ENCODE measurements at regions not wholly inside any gene's neighbourhood (a gene's known extent, or its start where the extent isn't known, plus 50 kb on each side); places are given as distances from the start of the nearest gene placed in this dataset.

DNA sequence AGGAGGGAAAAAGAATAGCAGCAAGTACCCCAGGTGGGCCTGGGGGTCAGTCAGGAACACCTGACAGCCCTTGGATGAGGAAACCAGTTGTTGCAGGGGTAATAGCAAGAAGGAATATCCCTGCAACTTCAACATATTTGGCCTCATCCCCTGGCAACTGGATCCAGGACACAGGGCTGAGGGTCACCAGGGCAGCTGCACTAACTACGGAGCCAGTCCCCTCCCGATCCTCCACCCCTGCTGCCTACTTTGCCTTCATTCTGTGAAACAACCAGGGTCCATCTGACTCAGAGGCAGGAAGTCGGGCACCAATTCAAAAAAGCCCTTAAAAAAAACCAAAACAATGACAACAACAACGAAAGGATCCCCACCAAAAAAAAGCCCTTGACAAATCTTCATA is 52.9 kb downstream of the FRMPD3 start:
- DNase-seq (ENCODE audit: low read depth in 4 of 4, low spot score in 3 of 4): no peak

DNA sequence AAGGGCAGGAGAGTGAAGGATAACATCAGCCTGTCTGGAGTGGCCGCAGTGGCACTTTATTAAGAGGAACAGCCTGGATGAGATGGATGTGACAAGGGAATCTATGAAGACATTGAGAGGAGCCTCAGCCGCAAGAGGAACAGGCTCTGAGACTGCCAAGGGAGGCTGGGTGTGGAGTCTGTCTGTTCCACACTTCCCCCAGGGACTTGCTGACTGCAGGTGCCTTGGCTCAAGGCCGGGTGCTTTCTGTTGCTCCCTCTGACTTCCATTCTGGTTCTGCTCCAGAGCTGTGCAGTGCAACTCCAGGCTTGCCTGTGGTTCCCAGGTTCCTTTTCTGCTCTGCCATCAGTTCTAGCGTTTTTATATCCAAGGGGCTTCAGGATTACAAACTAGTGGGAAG is 54.6 kb downstream of the FRMPD3 start:
- no peak for DNase-seq (ENCODE audit: low read depth in 4 of 4, low spot score in 3 of 4)

DNA sequence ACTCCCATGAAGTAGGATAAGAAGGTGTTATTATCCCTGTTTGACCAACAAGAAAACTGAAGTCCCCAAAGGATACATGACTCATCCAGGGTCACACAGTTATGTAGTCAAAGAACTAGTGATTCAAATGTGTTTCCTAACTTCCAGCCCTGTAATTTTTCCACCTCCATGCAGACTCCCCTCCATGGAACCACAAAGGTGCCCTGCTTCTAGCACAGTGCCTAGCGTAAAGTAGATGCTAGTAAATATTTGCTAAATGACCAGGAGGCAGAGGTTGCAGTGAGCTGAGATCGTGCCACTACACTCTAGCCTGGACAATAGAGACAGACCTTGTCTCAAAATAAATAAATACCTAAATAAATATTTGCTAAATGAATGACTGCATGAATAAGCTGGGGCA is 55.8 kb downstream of the FRMPD3 start:
- DNase-seq (ENCODE audit: low read depth in 4 of 4, low spot score in 3 of 4): no peak

DNA sequence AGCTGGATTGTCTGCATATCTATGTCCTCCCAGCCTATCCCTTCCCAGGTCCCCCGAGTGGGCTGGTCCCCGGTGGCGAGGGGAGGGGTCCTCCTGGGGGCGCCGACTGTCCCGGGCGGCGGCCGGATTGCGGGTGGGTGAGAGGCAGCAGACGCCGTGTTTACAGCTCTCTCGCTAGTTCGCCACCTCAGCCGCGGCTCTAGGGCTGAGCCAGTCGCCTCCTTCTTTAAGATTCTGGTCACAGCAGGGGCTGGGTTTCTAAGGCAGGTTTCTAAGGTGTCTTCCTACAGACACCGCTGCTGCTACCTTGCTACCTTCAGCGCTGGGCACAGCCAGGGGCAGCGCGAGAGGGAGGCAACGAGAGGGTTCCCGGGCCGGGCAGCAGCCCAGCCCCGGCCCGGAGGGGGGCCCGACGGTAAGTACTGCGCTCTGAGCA is 57.2 kb downstream of the FRMPD3 start:
- no peak for DNase-seq (ENCODE audit: low read depth in 4 of 4, low spot score in 3 of 4)

DNA sequence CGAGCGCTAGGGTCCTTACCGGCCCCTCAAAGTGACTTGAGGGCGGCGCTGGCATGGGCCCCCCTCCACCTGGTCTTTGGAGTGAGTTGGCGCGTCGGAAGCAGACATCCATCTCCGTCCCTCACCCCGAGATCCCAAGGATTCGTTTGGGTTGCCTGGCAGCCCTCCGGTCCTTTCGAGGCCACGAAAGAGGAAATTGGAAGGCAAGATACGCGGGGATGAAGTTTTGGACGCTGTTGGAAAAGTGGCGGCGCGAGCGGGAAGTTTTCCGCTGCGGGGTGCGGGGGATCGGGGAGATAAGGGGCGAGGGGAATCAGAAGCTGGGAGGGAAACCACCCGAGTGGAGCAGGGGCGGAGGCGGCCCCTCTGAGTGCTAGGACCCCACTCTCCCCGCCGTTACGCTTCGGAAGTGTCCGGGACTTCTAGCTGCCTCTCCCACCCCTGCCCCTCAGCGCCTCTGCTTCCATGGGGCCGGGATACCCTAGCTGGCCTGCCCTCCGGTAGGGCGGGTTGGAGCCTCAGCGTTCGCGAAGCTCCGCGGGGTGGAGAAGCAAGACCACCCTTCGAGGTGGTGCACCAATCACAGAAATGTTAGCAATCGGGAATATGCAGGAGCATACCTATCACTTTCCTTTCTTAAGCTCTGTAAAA is 57.8 kb downstream of the FRMPD3 start:
- DNase-seq (ENCODE audit: low read depth in 4 of 4, low spot score in 3 of 4): no peak

DNA sequence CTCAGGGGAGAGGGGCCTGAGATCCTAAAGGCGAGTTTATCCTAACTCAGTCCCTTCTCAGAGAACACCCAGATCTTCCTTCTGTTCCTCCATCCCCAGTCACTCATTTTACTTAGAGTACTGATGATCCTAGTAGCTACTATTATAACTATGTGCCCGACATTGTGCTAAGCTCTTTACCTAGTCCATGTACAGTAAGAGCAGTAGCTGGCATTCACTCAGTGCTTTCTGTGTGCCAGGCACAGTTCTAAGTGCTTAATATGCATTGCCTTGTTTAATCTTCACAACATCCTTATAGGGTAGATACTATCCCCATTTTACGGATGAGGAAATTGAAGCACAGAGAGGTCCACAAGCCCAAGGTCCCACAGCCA is 58.3 kb downstream of the FRMPD3 start:
- no peak for DNase-seq (ENCODE audit: low read depth in 4 of 4, low spot score in 3 of 4)

DNA sequence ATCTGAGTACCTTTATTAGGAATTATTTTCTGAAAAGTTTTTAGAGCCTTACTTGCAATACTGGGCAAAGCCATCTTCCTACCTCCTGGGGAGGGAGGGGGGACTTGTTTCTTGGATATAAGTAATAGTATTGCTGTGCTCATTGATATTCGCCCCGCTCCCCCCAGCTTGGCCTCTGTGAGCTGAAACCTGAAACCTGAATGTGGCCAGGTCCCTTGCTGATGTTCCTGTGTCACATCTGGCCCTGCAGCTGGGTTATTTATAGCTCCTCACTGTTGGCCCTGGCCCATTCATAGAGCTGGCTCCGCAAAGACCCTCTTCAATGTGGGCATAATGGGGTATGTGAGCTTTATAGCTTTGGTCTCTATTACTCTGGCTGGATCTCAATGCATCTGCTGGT is 59.5 kb downstream of the FRMPD3 start:
- no peak for DNase-seq (ENCODE audit: low read depth in 4 of 4, low spot score in 3 of 4)

DNA sequence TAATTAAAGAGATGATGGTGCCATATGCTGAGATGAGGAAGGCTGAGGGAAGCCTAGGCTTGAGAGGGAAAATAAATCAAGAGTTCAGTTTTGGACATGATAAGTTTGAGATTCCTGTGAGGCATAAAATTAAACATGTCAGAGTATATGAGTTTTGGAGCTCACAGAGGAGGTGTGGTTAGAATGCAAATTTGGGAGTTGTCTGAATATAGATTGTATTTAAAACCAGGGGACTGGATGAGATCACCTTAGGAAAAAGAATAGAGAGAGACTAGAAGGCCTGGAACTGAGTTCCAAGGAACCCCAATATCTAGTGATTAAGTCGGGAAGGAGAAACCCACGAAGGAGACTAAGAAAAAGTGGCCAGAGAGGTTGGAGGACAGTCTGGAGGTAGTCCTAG is 65.5 kb downstream of the FRMPD3 start:
- no peak for DNase-seq (ENCODE audit: low read depth in 4 of 4, low spot score in 3 of 4)

DNA sequence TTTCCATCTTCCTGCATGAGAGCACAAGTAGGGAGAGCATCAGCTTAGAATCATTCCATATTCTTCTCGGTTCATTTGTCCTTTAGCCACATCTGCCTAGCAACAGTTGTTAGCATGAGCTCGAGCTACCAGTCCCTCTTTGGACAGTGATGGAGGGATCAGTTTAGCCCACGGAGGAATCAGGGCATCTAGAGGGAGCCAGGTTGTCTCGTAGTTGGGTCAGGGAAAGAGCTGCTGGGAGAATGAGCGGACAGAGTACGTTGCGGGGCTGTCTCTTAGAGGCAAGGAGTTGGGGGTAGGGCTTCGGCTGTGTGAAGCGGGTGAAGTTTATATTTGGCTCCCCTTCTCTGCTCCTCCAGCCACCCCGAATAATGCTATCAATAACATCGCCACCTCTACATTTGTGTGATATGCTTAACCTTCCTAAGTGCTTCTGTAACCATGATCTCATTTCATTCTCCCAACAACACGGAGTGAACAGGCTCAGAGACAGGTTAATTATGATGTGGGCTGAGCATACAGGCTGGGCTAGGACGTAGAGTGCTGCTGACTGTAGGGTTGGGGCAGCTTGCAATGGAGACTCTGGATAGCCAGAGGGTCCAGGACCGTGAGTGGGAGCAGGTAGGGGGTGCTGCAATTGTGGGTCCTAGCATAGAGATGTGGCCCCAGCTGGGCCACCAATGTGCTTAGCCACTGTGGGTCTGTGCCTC is 72.6 kb downstream of the FRMPD3 start:
- DNase-seq (ENCODE audit: low read depth in 4 of 4, low spot score in 3 of 4): no peak

DNA sequence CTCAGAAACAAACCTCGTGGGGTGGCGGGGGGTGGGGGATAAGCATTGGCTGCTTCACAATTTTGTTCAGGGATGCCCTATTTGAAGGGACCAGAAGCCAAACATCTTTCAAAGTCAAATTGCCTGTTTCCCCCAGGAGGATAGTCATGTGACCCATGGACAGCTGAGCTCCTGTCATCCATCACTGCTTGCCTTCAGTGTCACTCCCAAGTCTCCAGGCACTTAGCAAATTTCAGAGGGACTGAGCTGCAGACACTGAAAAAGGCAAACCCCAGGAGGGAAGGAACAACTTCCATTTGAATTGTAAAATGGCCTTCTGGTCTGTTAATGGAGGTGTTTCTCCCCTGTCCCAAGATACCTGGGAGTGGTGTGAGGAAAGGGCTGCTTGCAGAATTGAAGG is 73.4 kb downstream of the FRMPD3 start:
- no peak for DNase-seq (ENCODE audit: low read depth in 4 of 4, low spot score in 3 of 4)

DNA sequence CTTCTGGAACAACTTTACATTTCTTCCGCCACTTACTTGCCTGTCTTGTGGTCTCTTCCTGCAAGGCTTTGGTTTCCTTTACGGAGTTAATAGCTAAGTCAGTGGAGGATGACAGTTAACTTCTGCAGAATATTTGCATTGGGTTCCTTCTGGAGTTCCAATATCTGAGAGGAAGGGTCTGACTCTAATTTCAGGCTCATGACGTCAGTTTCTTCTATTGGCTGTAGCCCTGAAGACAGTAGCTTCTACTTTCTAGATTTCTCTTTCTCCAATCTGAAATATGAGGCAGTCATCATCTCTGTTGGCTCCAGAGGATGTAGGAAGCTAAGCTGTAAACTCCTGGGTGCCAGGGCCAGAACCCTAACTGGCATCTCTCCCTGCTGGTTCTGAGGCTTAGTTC is 76.7 kb downstream of the FRMPD3 start:
- DNase-seq (ENCODE audit: low read depth in 4 of 4, low spot score in 3 of 4): no peak

DNA sequence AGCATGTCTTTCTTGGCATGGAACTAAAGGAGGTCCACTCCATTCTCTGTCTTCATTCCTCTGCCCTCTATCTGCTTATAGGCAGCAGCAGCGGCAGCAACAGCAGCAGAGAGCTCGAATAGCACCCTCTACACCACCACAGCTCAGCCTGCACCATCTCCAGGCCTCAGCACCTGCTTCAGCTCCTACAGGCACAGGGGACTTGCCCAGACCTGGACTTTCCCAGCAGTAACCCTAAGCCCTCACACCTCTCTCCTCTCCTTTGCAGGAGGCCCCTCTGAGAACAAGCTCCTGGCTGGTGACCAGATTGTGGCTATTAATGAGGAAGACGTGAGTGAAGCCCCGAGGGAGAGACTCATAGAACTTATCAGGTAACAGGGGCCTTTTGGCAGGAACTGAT is 80.7 kb downstream of the FRMPD3 start:
- no peak for DNase-seq (ENCODE audit: low read depth in 4 of 4, low spot score in 3 of 4)

DNA sequence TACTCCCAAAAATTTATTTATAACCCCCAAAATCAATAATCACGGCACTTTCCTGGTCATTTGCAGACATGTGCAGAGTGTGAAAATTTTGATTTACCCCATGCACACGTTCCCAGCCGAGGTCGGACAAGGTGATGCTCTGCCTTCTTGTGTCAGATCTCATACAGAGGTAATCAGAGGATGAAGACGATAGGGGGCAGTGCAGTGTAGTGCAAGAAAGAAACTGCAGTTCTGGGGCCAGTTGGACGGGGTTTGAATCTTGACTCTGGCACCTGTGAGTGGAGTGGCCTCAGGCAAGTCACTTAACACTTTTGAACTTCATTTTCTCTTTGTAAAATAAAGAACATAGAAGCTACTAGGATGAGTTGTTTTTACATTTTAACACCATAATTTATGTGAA is 88.4 kb downstream of the FRMPD3 start:
- DNase-seq (ENCODE audit: low read depth in 4 of 4, low spot score in 3 of 4): no peak

DNA sequence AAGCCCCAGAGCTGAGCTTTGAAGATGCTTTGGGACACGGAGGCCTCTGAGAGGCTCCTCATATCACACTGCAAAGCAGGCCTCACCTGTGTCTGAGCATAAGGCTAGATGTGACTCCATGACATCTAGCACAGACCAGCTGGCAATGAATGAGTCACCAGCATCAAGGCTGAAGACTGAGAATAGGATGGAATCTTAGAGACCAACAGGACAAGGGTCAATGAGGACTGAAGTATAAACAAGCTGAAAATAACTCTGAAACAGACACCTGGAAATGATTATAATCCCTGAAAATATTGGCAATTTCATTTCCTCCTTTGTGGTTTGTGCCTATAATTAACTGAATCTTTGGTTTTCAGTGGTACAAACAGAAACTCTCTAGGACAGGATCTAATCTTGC is 87.1 kb upstream of the PRPS1 start:
- no peak for DNase-seq (ENCODE audit: low read depth in 4 of 4, low spot score in 3 of 4)

DNA sequence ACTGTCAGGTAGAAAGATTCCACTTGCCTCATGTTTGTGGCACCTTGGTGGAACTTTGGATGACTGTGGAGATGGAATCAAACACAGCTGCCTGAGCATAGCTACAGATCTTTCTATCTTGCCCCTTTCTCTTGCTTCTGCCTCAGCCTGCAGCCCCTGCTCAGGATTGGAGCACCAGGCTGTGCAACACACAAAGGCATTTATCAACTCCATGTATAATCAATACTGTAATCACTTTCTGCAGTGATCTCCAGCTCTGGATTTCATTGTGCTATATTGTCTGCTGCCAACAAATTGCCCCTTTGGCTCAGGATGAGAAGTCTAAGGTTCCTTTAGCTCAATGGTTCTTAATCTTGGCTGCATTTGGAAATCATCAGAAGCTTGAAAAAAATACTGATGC is 86.3 kb upstream of the PRPS1 start:
- no peak for DNase-seq (ENCODE audit: low read depth in 4 of 4, low spot score in 3 of 4)

DNA sequence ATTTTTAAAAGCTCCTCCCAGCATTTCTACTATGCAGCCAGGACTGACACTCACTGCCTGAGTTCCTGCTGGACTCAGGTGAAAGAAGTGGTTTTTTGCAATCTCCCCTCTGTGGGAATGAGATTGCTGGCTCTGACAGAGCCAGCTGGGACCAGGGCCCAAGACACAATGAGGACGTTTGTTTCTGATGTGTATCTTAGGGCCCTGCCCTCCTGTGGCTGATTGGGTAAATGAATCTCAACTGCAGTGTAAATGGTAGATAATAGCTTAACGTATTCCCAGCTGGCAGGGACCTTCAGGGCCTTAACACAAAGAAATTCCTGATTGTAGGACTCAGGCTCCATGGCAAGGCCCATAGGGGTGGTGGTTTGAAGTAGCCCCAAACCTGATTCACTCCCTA is 85.8 kb upstream of the PRPS1 start:
- DNase-seq (ENCODE audit: low read depth in 4 of 4, low spot score in 3 of 4): no peak

DNA sequence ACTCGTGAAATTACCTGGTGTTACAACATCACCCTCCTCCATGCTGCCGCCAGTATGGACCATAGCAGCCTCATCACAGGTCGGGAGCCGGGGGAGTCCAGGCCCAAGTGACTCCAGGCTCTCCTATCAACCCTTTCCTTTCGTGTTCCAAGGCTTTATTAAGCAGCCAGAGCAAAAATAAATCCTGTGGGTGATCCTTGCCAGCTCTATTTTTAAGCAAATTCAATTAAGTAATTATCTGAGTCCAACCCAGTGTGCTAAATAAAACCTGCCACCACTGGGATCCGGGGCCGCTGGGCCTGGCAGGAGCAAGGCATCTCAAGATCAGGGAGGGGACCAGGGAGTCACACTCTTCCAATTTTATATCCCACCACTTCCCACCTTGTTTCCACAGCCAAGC is 80.7 kb upstream of the PRPS1 start:
- no peak for DNase-seq (ENCODE audit: low read depth in 4 of 4, low spot score in 3 of 4)

DNA sequence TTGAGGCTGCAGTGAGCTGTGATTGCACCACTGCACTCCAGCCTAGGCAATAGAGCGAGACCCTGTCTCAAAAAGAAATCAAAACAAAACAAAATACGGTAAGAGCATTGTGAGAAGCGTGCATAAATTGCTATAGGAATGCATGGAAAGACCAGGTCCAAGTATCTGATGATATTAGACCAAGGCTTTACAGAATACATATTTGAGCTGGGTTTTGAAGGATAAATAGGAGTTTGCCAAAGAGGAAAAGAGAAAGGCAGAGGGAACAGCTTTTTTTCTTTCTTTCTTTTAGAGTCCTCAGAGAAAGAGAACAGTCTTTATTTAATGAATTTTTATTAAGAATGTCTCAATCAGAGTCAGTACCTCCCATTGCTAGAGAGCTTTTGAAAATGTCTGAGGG is 79.5 kb upstream of the PRPS1 start:
- DNase-seq (ENCODE audit: low read depth in 4 of 4, low spot score in 3 of 4): no peak

DNA sequence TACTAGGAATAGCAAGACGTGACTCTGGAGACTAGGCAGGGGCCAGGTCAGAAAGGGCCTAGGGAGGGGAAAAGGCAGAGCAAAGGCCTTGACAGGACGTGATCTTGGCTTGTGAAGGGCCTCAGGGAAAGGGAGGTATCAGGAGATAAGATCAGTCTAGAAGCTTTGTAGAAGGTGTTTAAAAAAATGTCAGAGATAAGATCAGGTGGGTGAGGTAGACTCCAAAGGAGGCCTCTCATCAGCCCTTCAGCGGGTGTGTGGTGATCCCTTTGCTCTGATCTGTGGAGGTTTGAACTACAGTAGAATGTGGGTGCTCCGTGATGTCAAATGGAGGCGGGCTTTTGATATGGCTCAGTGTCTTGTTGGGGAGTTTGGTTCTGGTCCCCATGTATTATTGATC is 78.8 kb upstream of the PRPS1 start:
- DNase-seq (ENCODE audit: low read depth in 4 of 4, low spot score in 3 of 4): no peak

DNA sequence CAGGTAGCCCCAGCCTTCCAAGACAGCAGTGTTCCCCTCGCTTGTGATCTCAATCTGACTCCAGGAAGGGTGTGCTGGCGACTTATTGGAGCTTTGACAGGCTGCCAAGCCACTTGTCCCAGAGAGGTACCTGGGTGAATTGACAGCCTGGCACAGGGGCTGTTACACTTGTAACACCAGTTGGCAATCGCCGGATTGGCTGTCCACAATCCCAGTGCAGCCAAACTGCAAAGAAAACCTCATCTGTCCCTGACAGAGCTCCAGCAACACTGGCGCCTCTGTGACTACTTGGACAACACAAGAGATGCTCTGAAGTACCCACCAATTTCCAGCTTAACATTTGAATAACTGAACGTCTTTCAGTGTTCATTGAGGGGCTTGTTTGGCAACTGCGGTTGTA is 76.8 kb upstream of the PRPS1 start:
- no peak for DNase-seq (ENCODE audit: low read depth in 4 of 4, low spot score in 3 of 4)

DNA sequence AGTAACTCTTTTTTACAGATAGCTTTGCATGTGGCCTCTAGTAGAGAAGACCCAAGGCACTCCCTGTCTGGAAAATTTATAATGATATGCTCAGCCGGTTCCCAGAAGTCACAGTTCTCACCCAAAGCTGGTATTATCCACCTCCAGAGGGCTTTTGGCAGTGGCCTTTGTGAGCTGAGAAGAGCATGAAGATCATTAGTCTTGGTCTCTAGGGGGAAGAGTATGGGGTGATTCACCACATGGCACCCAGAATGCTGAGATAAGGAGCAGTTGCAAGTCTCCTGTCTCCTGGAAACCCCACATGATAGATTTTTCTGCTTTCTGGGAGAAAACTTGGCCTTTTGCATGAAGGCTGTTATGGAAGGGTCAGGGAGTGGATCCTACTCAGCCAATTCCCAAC is 75.4 kb upstream of the PRPS1 start:
- no peak for DNase-seq (ENCODE audit: low read depth in 4 of 4, low spot score in 3 of 4)

DNA sequence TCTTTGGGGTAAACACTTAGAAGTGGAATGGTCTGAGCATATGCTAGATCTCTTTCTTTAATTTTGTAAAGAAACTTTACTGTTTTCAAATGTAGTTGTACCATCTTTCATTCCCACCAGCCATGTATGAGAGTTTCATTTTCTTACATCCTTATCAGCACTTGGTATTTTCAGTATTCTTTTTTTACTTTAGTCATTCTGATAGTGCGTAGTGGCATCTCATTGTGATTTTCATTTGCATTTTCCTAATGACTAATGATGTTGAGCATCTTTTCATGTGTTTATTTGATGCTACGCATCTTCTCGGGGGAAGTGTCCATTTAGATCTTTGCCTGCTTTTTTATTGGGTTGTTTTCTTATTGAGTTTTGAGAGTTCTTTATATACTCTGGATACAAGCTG is 71.3 kb upstream of the PRPS1 start:
- DNase-seq (ENCODE audit: low read depth in 4 of 4, low spot score in 3 of 4): no peak

DNA sequence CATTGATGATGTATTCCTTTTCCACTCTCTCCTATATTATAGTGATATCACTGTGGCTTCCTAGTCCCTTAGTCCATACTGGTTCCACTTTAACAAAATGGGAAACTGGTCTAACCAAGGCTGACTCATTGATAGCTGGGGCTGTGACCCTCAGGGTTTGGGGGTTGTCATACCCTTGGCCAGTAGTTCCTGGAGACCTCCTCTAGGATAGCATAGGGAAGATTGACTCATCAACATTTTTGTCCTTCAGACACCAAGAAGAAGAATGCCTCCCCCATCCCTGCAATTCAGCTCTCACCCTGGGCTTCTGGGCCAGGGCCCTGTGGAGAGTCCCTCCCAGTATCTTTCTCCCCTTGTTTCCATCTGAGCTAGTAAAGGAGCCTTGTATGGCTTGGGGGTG is 68.8 kb upstream of the PRPS1 start:
- no peak for DNase-seq (ENCODE audit: low read depth in 4 of 4, low spot score in 3 of 4)
